Progenitor cell of endocrine pancreas (in vitro differentiated cells): ENCODE measurements at regions not wholly inside any gene's neighbourhood (a gene's known extent, or its start where the extent isn't known, plus 50 kb on each side); places are given as distances from the start of the nearest gene placed in this dataset.

Source experiments
- DNase-seq: peaks from one replicate; pipeline ENCODE4 v3.0.0; 2021; ENCODE audit warnings: low spot score; ENCODE audit not compliant: unreplicated experiment
- H3K27ac Mint-ChIP-seq: 2 replicates; pipeline ENCODE4 v1.8.0; 2021; ENCODE audit warnings: mild to moderate bottlenecking, moderate library complexity, mixed read lengths
- H3K27me3 Mint-ChIP-seq: 2 replicates; pipeline ENCODE4 v1.8.0; 2021; ENCODE audit warnings: mixed read lengths
- H3K36me3 Mint-ChIP-seq: 2 replicates; pipeline ENCODE4 v1.8.0; 2022; ENCODE audit warnings: mixed read lengths; ENCODE audit not compliant: insufficient read depth
- H3K4me1 Mint-ChIP-seq: 2 replicates; pipeline ENCODE4 v1.8.0; 2021; ENCODE audit warnings: low read depth, mixed read lengths
- H3K4me3 Mint-ChIP-seq: 2 replicates; pipeline ENCODE4 v1.8.0; 2021; ENCODE audit warnings: low read depth, mild to moderate bottlenecking, moderate library complexity, mixed read lengths
- H3K9me3 Mint-ChIP-seq: 2 replicates; pipeline ENCODE4 v1.8.0; 2021; ENCODE audit warnings: low read depth, mixed read lengths
- CTCF ChIP-seq: fragments of 200-600 bp; sonication (generic); IDR thresholded peaks from one replicate; pipeline ENCODE4 v1.5.0; 2021; ENCODE audit warnings: antibody characterized with exemption, mild to moderate bottlenecking; ENCODE audit not compliant: unreplicated experiment

- H3K4me1 Mint-ChIP-seq, result peaks cover 16% of the 10 kb centered on the region
- H3K36me3 Mint-ChIP-seq, result no peaks in the 10 kb centered on the region
- no peaks in the 10 kb centered on the region for H3K9me3 Mint-ChIP-seq
- H3K4me3 Mint-ChIP-seq, result no peak overlapping the region
- H3K27ac Mint-ChIP-seq, result no peak overlapping the region
- no peak for DNase-seq
- no peak for TF ChIP-seq CTCF
- peaks cover 31% of the 10 kb centered on the region for H3K27me3 Mint-ChIP-seq
Measured at GRCh38 chr17:72336804-72337070, 215.9 kb downstream of the SOX9 start.

DNA sequence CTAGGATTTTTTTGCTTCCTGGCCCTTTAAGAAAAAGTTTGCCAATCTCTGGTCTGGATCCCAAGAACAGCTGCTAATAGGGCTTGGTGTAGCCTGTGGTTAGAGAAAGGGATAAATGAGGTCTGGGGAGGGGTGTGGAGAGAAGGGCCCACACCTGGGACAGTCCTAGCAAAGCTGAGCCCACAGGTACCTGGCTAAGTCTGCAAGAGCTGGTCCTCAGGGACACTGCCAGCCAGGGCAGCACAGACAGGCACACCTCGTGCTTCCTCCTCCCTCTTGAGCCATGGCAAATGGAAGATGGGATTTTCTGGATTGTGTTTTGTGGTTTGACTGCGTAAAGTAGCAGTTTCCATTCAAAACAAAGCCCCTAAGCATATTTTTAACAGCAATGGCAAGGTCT lies 217.5 kb downstream of the SOX9 start:
- peaks cover 30% of the 10 kb centered on the region for H3K27me3 Mint-ChIP-seq
- peaks cover 16% of the 10 kb centered on the region for H3K4me1 Mint-ChIP-seq
- H3K27ac Mint-ChIP-seq, result peak overlapping the region; percentile 91
- TF ChIP-seq CTCF, result no peak
- H3K36me3 Mint-ChIP-seq, result no peaks in the 10 kb centered on the region
- H3K9me3 Mint-ChIP-seq, result no peaks in the 10 kb centered on the region
- H3K4me3 Mint-ChIP-seq, result no peak overlapping the region
- DNase-seq, result no peak

GRCh38 chr17:72338847-72339790 lies 218.3 kb downstream of the SOX9 start:
- Mint-ChIP-seq H3K27ac (peak overlapping the region; percentile 91), H3K4me1 (peaks cover 16% of the 10 kb centered on the region), H3K36me3 (no peaks in the 10 kb centered on the region), H3K9me3 (no peaks in the 10 kb centered on the region), H3K4me3 (no peak overlapping the region), H3K27me3 (peaks cover 22% of the 10 kb centered on the region)
- DNase-seq, result no peak
- no peak for TF ChIP-seq CTCF

- Mint-ChIP-seq H3K27ac (no peak overlapping the region), H3K4me1 (peaks cover 16% of the 10 kb centered on the region), H3K4me3 (no peak overlapping the region), H3K27me3 (peaks cover 25% of the 10 kb centered on the region), H3K36me3 (no peaks in the 10 kb centered on the region), H3K9me3 (no peaks in the 10 kb centered on the region)
- TF ChIP-seq CTCF, result no peak
- no peak for DNase-seq
Measured at GRCh38 chr17:72340836-72341235, 220.0 kb downstream of the SOX9 start.

DNA sequence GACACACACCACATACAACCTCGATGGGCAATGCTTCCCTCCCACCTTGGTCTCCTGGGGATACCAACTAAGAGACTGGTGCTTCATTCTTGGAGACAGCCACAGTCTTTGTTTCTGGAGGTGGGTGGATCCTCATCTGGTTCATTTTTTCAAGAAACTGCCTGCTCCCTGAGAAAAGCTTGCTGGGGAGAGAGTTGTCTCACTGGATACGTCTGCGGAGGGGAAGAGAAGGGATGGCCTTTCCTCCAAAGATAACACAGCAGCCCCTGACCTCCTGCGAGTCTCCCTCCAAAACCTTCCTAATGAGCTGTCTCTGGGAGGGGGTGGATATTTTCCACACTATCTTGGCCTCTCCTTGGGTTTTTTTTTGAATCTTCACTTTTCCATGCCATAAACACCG lies 221.2 kb downstream of the SOX9 start:
- no peak overlapping the region for H3K4me3 Mint-ChIP-seq
- H3K4me1 Mint-ChIP-seq, result peaks cover 12% of the 10 kb centered on the region
- TF ChIP-seq CTCF, result no peak
- peak overlapping the region; percentile 82 for H3K27ac Mint-ChIP-seq
- peaks cover 25% of the 10 kb centered on the region for H3K27me3 Mint-ChIP-seq
- no peak for DNase-seq
- H3K36me3 Mint-ChIP-seq, result no peaks in the 10 kb centered on the region
- no peaks in the 10 kb centered on the region for H3K9me3 Mint-ChIP-seq
